Left cardiac atrium (tissue), 4 donors: ENCODE measurements at regions not wholly inside any gene's neighbourhood (a gene's known extent, or its start where the extent isn't known, plus 50 kb on each side); places are given as distances from the start of the nearest gene placed in this dataset.

Experiments used
- ATAC-seq, 2 donors: fragments of 200-7000 bp; cut with Tn5 transposase; one replicate each; pipeline ENCODE4 v1.9.1; 2020; ENCODE audit warnings: mild to moderate bottlenecking in 2 of 2, moderate library complexity in 2 of 2
- DNase-seq: peaks from one replicate; pipeline ENCODE4 v3.0.0-alpha.2; 2020
- intact Hi-C, 2 donors: fragments of 100-400 bp; cut with DNase I; formaldehyde crosslinking; loops; one replicate each; pipeline versions ENCODE4 v1.14.1 to v1.15.1; 2022 to 2023
- donor health status: DM: no; HTN: yes; CAD: no.
- donor health status: DM: no; HTN: yes; CAD: no; lungs with severe emphysema.
- donor health status: DM: yes; HTN: yes; CAD: no.
- donor health status: Dilated cardiomyopathy.

GRCh38 chr12:95402096-95402495, 71.9 kb upstream of the METAP2 start:
- ATAC-seq = no peak
- no peak for DNase-seq
- intact Hi-C loops = no loop called here

- ATAC-seq = no peak
- no peak for DNase-seq
- intact Hi-C loops = no loop called here
Measured at GRCh38 chr12:95408201-95408600, 65.8 kb upstream of the METAP2 start.

GRCh38 chr12:95411057-95411456, 62.9 kb upstream of the METAP2 start:
- intact Hi-C loops = no loop called here
- no peak for DNase-seq
- peak in 1 of 2 donors; percentile 34 for ATAC-seq

- ATAC-seq (no peak), DNase-seq (no peak)
- intact Hi-C loops = no loop called here
Measured at GRCh38 chr12:95411466-95411865, 62.5 kb upstream of the METAP2 start.

GRCh38 chr12:95412482-95413311, 61.3 kb upstream of the METAP2 start:
- ATAC-seq (peak; percentile 15 to 72), DNase-seq (no peak)
- intact Hi-C loops = no loop called here

- no peak for DNase-seq
- intact Hi-C loops = no loop called here
- ATAC-seq = no peak
Measured at GRCh38 chr12:95413576-95413975, 60.4 kb upstream of the METAP2 start.

- intact Hi-C loops = no loop called here
- no peak for ATAC-seq
- DNase-seq = no peak
Measured at GRCh38 chr12:95415451-95415850, 58.5 kb upstream of the METAP2 start.

- intact Hi-C loops = no loop called here
- ATAC-seq (no peak), DNase-seq (no peak)
Measured at GRCh38 chr12:95416111-95416636, 57.8 kb upstream of the METAP2 start.

GRCh38 chr12:95417372-95417771, 56.6 kb upstream of the METAP2 start:
- intact Hi-C loops = no loop called here
- DNase-seq (no peak), ATAC-seq (no peak)

- intact Hi-C loops = no loop called here
- ATAC-seq = peak; percentile 87 to 93
- DNase-seq = no peak
Measured at GRCh38 chr12:95418142-95418541, 55.8 kb upstream of the METAP2 start.
